ENCODE measurements at regions not wholly inside any gene's neighbourhood (a gene's known extent, or its start where the extent isn't known, plus 50 kb on each side); places are given as distances from the start of the nearest gene placed in this dataset.
"Not testable (repeated sequence)": the region's sequence is repeated elsewhere in the genome, so short reads cannot be mapped to it uniquely, and the experiment has no call there.

DNA sequence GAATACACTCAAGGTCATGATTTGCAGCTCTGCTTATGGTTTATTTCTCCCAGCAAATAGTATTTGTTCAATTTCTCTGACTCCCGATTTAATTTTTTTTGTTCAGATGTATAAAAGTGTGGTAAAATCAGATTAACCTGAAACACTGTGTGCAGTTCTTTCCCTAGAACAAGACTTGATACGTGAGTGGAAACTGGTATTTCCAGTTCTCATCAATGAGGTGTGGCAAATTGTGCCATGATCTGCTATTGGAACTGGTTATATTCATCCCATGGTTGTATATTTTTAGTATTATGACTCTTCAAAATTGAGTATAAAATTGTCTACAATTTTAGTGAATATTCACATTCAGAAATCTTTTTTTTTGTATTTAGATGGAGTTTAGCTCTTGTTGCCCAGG is 76.8 kb upstream of the IVNS1ABP start:
- FAIRE-seq (no peak), DNase-seq (ENCODE audit: extremely low spot score, insufficient read length, low read depth) (no peak)

DNA sequence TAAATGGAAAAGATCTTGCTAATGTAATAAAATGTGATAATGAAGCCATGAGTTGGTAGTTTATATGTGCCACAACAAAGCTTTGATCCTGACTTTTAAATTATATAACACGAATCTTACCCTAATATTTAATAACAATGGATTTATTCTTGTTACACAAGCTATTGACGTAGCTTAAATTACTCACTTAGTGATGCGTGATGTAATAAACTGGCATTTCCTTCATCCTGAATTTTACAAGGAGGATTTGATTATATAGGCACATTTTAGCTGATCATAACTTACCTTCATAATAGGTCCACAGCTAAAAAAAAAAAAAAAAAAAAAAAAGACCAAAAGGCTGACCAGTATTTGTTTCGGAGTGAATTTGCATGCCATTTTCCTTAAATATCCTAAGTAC is 76.2 kb upstream of the IVNS1ABP start:
- no peak for FAIRE-seq
- no peak for DNase-seq (ENCODE audit: extremely low spot score, insufficient read length, low read depth)

DNA sequence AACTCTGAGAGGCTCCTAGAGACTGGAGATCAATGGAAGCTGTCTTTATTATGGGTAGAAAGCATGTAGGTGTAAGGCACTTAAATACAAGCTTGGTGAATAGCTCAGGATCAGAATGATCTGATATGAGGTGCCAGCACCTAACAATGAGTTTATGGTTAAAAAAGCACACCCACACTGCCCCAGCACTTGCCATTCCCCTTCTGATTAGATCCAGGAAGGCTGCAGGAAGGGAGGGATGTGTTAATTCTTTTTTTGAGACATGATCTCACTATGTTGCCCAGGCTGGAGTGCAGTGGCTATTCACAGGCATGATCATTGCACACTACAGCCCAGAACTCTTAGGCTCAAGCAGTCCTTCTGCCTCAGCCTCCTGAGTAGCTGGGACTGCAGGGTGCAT is 71.8 kb upstream of the IVNS1ABP start:
- FAIRE-seq = no peak
- no peak for DNase-seq (ENCODE audit: extremely low spot score, insufficient read length, low read depth)

DNA sequence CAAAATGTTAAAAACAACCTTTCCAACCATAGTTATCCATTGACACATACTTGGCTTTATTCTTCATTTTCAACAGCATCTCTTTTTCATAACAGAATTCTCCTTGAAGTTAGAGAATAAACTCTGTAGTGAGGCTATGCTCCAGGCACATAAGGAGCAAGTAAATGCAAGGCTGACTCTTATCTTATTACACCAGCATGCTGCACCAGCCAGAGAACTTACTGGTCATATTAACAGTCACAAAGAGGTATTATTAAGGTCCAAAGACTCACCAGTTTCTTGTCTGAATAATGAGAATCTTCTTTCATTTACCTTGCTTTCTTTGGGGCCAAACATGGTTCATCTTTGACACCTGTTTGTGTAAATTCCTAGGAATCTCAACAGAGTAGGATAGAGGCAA is 71.3 kb upstream of the IVNS1ABP start:
- FAIRE-seq = no peak
- no peak for DNase-seq (ENCODE audit: extremely low spot score, insufficient read length, low read depth)

DNA sequence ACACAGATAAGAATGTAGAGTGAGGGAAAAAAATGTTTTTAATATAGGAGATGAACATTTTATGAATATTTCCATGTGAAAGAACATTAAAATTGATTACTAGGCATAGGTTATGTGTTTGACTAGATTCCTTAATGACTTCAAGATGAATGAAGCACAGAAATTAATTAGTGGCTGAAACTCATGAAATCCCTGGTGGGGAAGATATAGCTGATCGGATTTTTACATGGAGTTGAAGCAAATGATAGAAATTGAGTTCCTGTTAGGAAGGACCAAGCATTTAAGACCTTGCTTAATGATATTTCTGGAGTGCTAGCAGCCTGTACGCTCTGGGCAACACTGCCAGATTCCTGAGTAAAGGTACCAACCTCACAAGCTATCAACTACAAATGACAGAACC is 68.9 kb upstream of the IVNS1ABP start:
- FAIRE-seq (no peak), DNase-seq (ENCODE audit: extremely low spot score, insufficient read length, low read depth) (no peak)

DNA sequence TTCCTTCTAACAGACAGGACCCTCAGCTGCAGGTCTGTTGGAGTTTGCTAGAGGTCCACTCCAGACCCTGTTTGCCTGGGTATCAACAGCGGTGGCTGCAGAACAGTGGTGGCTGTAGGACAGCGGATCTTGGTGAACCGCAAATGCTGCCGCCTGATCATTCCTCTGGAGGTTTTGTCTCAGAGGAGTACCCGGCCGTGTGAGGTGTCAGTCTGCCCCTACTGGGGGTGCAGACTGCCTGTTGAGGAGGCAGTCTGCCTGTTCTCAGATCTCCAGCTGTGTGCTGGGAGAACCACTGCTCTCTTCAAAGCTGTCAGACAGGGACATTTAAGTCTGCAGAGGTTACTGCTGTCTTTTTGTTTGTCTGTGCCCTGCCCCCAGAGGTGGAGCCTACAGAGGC is 66.8 kb upstream of the IVNS1ABP start:
- not testable (repeated sequence) for FAIRE-seq; DNase-seq (ENCODE audit: extremely low spot score, insufficient read length, low read depth)

DNA sequence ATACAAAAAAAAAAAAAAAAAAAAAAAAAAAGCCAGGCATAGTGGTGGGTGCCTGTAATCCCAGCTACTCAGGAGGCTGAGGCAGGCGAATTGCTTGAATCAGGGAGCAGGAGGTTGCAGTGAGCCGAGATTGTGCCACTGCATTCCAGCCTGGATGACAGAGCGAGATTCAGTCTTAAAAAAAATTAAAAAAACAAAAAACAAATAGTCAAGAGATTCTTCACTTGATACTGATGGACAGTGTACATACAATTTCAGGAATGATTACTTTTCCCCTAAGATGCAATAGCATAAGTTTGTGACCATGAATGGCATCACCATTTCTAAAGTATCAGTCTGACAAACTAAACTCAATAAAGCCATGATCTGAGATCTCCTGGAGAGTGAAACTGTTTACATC is 60.8 kb upstream of the IVNS1ABP start:
- FAIRE-seq (no peak), DNase-seq (ENCODE audit: extremely low spot score, insufficient read length, low read depth) (no peak)

DNA sequence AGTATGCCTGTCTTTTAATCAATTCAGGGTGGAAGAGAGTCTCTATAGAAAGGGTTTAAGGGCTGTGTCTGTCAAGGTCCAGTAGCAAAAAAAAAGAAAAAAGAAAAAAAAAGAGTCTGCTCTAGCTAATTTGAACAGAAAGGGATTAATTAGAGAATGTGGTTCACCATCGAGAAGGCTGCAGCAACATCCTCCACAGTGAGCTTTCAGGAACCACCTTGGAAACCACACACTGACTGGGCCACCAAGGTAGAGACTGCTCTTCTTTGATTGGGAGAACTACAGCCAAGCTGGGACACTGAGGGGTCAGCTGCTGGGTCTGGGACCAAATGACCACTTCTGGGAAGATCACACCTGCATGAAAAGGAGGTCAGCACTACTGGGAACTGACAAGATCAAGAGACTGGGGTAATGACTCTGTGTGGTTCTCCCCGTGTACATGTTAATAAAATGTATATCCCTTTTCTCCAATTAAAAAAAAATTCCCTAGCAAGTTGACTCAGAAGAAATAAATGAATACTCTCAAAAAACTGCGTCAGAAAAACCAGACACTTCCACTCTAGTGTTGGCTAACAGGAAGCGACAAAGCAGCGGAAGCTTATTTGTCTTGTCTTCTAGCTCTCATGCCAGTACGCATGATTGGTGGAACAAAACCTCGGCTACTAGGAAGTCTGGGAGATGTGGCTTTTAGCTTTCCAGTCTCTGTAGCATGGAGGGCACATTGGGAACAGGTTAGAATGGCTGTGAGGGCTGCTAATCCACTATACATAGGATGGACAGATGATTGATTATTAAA is 60.0 kb upstream of the IVNS1ABP start:
- FAIRE-seq (no peak), DNase-seq (ENCODE audit: extremely low spot score, insufficient read length, low read depth) (no peak)

DNA sequence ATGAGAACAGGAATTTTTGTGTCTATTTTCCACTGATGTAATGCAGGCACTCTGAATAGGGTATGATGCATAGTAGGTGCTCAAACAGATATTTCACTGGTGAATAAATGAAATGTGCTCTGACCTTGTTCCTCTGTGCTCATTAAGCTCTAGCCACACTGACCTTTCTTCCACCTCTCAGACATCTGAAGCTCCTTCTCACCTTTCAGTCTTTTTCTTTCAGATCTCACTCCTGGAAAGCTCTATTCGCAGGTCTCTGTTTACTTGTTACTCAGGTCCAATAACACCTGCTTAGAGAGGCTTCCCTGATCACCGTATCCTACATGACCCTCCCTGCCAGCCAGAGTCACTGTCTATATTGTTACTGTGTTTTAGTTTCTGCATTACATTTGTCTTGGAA is 59.2 kb upstream of the IVNS1ABP start:
- FAIRE-seq = no peak
- no peak for DNase-seq (ENCODE audit: extremely low spot score, insufficient read length, low read depth)

DNA sequence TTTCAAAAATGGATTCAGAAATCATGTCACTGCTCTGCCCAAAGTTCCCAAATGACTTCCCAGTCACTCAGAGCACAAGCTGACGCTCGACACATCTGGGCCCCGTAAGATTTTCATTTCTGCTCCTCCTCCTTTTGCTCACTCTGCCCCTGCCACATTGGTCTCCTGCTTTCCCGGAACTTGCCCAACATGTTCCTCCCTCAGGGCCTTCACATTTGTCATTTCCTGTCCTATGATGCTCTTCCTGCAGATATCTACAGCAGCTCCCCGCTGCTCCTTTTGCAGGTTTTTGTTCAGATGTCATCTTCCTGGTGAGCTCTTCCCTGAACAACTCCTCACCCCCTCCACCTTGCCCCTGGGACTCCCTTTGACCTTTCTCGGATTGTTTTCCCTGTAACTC is 58.5 kb upstream of the IVNS1ABP start:
- DNase-seq (ENCODE audit: extremely low spot score, insufficient read length, low read depth) = no peak

DNA sequence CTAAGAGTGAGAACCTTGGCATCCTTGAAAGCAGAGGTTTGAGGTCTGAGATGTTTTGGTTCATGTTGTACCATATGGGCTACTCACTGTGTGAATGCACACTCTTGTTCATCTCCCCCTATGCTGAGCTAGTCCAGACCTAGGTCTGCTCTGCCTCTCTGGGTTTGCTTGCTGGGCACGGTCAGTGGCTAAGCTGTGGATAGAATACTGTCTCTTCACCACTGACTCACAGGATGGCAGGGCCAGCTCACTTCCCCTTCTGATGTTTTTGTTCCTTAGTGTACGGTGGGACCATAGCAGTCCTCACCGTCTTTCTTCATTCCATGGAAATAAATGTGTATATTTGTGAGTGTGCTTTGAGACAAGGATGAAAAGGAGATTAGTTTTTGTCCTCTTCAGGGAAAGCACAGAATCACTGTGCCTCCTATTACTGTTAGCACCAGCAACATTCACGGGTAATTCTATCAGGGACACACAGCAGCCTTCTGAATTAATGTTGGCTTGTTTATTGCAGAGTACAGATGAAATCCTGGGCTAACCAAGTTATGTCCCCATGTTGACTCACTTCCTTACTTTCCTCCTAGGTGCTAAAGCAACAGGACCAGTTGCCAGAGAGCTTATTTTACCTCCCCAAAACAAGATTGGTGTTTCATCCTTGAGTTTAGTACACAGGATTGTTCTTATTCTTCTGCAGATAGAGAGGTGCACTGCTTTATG is 56.9 kb upstream of the IVNS1ABP start:
- no peak for DNase-seq (ENCODE audit: extremely low spot score, insufficient read length, low read depth)
- no peak for FAIRE-seq

More for the DNA sequence above, 58.5 kb upstream of the IVNS1ABP start:
- FAIRE-seq = no peak

DNA sequence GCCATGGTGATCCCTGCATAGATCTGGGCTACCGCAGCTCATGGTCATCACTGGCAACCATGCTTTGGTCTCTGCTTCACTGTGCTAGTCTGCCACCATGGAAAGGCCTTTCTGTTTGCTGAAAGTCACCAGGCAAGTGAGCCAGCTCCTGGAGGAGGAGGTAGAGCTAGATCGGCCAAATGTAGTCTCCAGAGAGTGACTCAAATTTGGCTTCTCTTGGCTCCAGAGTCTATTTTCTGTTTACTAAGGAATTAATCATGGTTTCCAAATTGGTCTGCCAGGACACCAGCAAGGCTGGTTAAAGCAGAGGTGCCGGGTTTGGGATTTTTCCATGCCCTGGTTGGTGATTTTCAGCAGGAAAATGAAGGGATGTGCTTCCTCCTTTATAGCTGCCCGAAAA is 52.7 kb upstream of the IVNS1ABP start:
- DNase-seq (ENCODE audit: extremely low spot score, insufficient read length, low read depth) (no peak), FAIRE-seq (no peak)

DNA sequence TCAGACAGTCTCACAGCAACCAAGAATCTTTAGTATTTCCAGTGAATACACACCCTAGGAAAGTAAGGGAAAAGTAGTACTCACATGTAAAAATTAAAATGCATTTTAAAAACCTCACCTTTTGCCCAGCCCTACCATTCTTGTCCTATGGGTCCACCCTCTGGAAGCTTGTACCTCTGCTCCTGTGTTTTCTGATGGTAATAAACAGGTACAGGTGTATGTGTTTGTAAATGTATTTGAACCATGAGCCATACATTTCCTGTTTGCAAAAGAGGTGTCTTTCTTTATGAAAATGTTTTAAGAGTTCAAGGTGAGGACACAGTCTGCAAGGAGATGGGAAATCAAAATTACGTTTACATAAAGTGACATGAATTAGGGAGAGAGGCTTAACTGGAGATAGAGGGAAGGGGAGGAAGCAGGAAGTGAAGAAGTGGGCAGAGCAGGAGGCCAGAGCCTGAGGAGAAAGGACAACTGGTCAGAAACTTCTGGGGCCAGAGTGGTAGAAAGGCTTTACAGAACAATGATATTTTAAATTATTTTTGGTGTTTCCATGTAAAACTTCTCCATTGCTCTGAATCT is 52.0 kb upstream of the IVNS1ABP start:
- FAIRE-seq (no peak), DNase-seq (ENCODE audit: extremely low spot score, insufficient read length, low read depth) (no peak)

DNA sequence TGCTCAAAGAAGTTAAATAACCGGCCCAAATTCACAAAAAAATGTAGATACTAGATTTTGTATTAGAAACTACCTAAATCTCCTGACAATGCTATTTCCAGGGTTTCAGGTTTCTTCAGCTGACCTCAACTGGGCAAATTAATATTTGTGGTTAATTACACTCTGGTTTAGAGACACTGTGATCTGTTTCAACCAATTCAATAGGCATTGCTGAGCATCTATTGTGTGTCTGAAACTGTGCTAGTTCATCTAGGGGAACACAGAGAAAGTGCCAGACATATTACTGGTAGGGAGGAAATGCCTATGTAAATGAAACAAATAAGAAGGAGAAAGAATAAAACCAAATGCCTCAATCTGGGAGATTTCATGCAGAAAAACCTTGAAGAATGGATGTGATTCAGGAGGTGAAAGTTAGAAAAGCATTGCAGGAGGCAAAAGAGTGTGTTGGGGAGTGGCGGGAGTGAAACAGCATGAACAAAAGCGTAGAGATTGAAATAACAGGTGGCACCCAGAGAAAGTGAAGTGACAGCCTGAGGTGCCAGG is 51.3 kb upstream of the IVNS1ABP start:
- no peak for FAIRE-seq

DNA sequence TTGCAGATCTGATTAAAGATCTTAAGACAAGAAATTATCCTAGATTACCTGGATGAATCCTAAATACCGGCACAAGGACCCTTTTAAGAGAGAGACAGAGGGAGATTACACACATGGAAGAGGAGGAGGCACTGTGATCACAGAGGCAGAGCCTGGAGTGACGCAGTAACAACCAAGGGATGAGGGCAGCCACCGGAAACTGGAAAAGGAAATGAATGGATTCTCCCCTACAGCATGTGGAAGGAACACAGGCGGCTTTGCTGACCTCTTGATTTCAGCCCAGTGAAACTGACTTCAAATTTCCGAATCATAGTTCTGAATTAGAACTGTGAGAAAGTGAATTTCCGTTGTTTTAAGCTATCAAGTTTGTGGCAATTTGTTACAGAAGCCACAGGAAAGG is 50.2 kb upstream of the IVNS1ABP start:
- DNase-seq (ENCODE audit: extremely low spot score, insufficient read length, low read depth) (no peak), FAIRE-seq (no peak)

More for the DNA sequence above, 51.3 kb upstream of the IVNS1ABP start:
- DNase-seq (ENCODE audit: extremely low spot score, insufficient read length, low read depth) = no peak

All from GM18507 (cell line).